OCI-LY7 (cell line): ENCODE measurements at regions not wholly inside any gene's neighbourhood (a gene's known extent, or its start where the extent isn't known, plus 50 kb on each side); places are given as distances from the start of the nearest gene placed in this dataset.

ENCODE experiments used
- EZH2phosphoT487 ChIP-seq: fragments of 200-600 bp; sonication (generic); IDR thresholded peaks from 2 replicates; pipeline ENCODE4 v1.6.1; 2018; ENCODE audit warnings: low read depth, borderline replicate concordance, mild to moderate bottlenecking, mixed run types, antibody characterized with exemption, low read length, moderate library complexity, mixed read lengths
- TF ChIP-seq, protein P1 (sequence below): fragments of 200-600 bp; sonication (generic); conservative IDR thresholded peaks from 2 replicates; pipeline ENCODE4 v1.5.1; 2014; ENCODE audit warnings: mild to moderate bottlenecking, antibody characterized with exemption, low read length, moderate library complexity, mixed read lengths

DNA sequence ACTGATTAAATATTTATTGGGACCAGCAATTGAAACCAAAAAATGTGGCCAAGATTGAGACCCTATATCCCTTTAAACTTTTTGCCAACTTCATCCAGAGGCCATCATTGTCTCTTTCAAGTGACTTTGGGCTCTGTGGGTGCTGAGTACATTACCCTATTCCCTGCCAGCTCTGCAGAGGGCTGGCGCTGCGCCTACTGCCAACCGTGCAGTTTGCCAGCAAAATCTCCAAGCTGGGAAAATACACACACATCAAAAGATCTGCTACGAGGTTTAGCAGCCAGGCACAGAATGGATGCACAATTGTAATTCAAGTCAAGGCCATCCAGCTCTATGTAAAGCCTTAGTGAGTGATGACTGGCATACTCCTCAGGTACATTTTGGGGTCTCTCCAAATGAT lies 125.0 kb downstream of the CBLN4 start:
- TF ChIP-seq, protein P1, sequence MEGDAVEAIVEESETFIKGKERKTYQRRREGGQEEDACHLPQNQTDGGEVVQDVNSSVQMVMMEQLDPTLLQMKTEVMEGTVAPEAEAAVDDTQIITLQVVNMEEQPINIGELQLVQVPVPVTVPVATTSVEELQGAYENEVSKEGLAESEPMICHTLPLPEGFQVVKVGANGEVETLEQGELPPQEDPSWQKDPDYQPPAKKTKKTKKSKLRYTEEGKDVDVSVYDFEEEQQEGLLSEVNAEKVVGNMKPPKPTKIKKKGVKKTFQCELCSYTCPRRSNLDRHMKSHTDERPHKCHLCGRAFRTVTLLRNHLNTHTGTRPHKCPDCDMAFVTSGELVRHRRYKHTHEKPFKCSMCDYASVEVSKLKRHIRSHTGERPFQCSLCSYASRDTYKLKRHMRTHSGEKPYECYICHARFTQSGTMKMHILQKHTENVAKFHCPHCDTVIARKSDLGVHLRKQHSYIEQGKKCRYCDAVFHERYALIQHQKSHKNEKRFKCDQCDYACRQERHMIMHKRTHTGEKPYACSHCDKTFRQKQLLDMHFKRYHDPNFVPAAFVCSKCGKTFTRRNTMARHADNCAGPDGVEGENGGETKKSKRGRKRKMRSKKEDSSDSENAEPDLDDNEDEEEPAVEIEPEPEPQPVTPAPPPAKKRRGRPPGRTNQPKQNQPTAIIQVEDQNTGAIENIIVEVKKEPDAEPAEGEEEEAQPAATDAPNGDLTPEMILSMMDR, result no peak
- TF ChIP-seq EZH2phosphoT487, result no peak
